ENCODE measurements at regions not wholly inside any gene's neighbourhood (a gene's known extent, or its start where the extent isn't known, plus 50 kb on each side); places are given as distances from the start of the nearest gene placed in this dataset.
A peak's percentile ranks its signal among the peaks of the same experiment; 100 is the strongest.

DNA sequence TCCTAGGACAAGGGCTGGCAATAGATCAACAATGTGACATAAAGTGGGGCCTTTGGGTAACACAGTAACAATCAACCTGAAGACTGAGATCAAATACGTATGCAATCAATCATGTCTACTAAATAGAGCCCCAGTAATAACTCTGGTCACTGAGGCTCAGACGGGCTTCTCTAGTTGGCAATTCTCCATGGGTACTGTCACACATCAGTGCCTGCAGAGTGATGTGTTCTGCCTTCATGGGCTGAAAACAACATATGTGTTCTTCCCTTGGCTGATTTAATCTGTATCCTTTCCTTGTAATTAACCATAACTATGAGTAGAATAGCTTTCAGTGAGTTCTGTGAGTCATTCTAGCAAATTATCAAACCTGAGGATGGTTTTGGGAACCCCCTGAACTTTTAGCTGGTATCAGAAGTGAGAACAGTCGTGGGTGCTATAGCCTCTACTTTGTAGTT lies 113.6 kb downstream of the TMCO5A start:
- DNase-seq = peak; percentile 28

DNA sequence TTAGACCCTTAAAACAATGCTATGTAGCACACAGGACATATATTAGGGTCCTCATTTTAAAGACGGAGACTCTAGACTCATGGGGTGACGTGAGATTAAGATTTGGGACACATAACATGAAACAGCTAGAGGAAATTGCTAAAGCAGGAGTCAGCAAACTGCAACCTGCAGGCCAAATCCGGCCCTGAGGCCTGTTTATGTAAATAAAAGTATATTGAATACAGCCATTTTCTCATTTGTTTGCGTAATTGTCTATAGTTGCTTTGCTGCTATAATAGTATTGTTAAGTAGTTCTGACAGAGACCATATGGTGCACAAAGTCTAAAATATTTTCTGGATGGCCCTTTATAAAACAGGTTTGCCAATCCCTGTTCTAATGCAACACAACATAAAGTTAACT lies 115.5 kb downstream of the TMCO5A start:
- no peak for DNase-seq

DNA sequence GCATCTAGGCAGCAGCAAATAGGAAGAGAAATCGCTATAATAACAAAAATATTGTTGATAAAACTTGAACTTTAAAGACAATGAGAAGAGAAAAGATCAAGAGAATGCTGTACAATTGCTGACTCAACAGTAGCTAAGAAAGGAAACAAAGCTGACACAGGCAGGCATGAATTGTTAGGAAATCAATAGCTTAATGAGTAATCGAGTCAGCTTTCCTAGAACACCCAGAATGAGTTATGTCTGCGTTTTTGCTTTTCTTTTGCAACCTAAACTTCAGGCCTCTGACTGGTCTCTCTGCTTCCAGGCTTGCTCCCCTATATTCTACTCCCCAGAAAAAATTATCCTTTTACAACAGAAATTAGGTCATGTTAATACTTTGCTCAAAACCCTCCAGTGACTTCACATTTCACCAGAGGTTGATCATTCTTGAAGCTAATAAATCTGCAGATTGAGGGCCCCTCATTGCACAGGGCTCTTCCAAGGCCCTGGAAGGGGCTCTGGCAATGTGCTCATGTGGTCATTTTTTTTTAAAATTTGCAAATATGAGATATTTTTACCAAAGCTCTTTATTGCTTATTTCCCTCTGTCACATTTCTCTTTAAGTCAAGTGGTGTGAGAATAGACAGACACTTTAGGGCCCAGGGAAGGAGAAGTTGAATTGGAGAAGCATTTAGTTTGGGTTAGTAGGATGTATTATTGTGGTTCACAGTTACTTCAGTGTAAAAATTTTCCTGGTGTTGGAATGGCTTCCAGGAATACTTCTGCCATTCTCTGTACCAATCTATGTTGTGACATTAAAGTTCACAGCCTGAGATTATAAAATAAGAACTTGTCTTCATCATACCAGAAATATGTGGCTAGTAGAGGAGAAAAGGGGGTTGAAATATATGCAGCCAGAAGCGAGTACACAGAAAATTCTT lies 116.3 kb downstream of the TMCO5A start:
- peak; percentile 47 for DNase-seq

DNA sequence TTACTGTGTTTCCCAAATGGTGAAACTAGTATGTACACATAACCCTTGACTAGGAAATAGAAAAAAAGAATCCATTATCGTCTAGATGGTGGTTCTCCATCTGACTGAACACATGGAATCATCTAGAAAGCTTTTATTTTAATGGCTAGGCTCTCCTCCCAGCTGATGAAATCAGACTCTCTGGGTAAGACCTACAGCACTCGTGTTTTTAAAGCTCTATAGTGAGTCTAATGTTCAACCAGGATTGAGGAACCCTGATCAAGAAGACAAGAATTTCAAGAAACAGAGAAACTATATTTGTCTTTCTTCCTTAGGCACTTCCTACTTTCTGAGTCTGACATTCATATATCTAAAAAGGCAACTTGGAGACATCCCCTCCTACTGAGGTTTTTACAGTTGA lies 118.8 kb downstream of the TMCO5A start:
- DNase-seq = no peak

DNA sequence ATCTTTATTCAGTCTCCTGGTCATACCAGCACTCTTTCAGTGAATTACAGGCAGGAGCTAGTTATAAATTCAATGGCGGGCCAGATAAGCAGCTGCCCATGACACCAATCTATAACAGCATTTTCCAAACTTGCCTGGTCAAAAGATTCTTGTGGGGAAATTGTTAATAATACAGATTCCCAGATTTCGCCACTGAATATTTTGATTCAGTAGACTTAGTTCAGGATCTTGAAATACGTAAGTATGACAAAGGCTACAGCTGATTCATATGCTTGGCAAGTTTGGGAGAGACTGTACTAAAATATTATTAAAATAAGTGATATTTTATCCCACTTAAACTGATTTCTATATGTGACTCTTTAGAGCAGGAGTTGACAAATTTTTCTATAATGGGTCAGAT lies 119.3 kb downstream of the TMCO5A start:
- DNase-seq = no peak

DNA sequence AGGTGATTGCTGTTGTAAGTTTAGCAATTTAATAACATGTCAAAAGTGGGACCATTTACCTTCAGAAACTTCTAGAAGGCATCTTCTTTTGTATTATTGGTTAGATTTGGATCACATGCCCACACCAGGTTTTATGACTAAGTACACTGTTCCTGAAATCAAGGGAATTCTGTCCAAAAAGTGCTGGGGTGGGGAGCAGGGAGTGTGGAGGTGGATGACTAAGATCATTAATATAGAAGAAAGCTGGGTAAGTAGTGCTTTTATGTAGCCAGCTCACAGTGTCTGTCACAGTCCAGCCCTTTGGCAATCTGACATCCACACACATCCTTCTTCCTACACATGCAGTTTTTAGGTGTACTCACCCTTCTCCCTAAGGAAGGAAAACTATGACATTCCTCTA lies 120.0 kb downstream of the TMCO5A start:
- DNase-seq = no peak

DNA sequence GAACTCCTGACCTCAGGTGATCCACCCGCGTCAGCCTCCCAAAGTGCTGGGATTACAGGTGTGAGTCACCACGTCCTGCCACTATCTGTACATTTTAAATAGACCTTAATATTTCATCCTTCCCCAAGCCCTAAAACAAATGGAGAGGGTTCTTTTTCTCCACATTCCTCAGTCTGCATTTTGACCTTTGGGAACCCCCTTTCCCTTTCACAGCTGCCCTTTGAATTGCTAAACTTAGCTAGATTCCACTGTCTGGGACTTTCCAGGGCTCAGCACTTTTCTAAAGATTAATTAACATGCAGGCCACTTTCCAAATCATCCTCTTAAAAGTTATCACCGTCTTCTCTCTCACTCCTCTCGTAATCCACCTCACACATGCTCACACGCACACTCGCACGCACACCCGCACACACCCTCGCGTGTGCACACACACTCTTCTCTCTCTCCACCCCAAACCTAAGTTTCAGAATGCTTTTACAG lies 124.2 kb downstream of the TMCO5A start:
- no peak for DNase-seq

DNA sequence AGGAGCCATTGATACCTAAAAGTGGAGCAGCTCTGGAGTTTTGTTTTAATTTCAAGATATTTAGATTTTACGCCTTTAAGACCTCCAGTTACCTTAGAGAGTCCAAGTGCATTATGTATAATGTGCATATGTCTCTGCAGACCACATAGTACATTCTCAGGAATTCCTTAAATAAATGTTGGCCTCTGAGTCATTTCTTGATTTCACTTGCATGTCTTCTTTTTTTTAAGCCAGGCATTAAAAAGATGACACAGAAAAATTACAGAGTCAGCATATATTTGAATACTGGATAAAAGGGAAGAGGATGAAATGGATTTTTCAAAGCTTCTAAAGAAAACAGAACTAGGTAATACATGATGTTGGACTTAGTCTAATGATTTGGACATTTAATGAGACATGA lies 125.2 kb downstream of the TMCO5A start:
- no peak for DNase-seq

DNA sequence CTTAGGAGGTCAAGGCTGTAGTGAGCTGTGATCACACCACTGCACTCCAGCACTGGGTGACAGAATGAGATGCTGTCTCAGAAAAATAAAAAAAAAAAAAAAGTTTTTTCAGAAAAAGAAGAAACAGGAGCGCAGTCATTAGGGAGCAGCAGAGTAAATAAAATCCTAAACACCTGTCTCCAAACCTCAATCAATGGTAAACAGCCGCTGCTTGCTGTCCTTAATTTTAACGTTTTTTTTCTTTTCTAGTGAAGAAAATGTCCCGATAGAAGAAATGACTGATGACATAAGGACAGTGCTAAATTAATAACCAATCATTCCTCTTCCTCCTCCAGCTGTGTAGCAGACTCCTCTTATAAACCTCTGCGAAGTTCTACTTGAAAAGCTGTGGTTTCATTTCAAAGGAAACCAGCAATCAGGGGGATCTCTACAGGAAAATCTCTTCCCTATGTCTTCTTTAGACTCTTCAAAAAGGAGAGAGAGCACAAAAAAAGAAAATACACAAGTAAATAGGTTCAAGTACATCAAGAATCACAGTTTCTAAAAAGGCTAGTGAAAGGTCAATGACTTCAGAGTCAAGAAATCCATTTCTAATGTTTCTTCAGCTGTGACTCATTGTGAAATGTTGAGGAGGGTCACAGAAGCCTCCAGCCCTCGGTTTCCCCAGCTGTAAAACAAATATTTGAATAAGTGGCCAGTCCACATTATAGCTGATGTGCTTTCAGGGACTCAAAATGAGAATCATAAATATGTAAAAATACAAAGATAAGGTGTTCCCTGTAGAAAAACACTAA lies 127.6 kb downstream of the TMCO5A start:
- DNase-seq = no peak

DNA sequence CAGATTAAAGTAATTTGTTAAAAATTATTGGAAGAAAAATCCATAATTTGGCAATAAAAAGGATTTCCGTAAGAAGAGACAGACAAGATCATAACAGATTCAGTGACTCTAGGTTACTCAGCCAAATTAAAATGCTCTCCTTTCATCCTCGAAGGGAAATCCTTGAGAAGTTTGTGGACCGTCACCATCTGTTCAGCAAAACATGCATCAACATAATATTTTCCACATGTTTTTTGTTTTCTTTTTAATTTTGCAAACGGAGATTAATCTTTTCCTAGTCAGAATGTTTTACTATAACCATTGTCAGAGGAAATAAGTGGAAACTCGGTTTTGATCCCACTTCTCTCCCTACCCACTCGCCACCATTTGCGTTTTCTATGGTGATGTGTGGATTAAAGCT lies 128.3 kb downstream of the TMCO5A start:
- DNase-seq = no peak

DNA sequence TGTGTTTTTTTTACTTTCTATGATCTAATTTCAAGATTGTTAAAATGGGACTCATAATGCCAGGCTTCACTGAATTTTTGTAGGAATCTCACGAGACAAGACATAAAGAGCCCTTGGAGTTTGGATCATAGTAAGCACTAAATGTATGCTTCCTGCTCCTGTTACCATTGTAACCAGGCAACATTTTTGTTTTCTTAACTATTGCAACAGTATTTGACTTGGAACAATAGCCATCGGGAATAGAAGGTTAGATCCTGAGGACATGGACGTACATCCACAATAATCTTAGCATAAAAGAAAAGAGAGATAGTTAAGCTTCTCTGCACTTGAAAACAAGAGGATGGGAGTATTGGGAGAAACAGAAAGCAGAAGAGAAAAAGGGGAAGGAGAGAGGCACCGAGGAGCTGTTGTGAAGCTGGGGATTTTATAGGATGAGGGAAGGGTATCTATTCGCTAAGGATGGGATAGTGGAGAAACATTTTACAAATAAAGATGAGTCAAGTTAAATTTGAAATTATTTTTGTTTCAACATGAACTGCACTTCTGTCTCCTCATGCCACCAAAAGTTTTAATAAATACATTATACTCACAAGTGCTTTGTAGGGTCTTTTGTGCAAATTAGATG lies 131.4 kb downstream of the TMCO5A start:
- no peak for DNase-seq

DNA sequence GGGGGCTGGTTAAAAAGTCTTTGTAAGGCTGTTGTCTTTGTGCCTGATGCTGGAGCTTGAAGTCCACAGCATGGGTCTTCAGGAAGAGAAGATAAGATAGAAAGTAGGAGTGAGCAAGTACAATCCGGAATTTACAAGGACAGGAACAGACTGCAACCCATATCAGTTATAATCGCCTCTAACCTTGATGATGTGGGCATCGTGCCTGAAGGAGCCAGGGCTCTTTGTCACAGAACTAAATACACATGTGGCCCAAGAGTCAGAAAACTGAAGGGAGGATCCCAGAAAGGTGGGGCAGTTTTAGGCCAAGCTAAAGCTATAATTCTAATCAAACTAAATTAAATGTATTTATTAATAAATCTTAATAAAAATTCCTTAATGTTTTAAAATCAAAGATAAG lies 132.2 kb downstream of the TMCO5A start:
- DNase-seq = no peak

DNA sequence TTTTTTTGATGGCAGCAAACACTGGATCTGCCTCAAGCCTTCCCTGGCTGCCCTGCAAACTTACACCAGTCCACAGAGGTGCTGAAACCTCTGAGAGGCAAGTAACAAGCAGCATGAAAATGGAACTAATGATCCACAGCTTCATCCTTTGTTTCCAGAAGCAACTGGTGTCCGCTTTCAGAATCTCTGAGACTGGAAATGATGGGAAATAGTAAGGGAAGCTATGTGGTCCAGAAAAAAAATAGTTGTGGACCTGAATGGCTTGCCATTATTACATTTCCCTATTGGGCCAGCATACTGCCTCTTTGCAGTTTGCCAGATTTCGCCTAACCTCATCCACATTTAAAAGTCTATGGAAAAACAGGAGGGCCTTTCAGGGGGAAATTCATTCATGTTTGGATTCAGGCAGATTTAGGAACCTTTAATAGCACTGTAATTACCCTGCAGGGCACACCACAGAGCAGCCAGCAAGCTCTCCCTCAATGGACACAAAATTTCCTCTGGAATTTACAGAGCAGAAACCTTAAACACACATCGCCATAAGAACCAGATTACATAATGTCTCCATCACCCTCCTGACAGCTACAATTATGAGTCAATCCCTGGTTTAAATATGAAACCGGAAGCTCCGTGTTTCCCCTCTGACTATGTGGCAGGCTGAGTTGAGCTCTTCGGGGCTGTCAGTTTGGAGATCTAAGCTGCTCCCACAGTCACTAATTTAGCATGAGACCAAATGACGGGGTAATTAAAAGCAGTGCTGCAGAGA lies 134.4 kb downstream of the TMCO5A start:
- peak; percentile 83 for DNase-seq

DNA sequence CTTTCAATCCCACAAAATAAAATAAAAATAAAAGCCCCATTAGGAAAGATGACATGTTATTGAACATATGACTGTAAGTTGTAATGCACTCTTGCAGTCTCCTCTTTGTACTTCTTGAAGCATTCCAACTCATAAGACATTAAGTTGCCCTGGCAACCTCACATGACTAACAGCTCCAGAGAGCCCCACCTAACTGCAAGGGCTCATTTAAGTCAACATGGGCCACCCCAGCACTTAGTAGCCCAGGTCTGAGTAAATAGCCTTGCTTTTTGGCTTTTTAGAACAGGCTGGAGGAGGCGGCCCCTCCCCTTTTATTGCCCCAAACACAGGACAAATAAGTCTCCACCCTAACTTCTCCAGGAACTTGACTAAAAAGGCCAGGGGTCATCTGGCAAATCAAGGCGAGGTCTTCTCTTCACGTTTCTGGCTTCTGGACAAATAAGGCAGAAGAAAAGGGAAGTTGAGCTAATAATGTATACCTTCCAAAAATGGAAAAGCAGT lies 135.1 kb downstream of the TMCO5A start:
- DNase-seq = no peak

DNA sequence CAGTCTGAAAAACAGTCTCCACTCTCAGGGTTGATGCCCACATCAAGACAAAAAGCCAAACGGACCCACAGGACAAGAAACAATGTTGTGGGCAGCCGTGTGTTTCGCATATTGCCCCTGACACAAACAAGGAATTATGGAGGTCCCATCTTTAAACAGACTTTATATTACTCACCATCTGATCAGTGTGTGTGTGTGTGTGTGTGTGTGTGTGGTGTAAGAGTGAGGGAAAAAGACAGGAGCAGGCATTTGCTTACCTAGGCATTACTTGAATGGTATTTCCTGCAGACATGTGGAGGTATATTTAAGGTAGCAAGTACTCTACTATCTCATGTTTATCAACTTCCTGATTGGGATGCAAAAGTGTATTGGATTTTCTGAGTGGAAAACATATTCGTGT lies 136.3 kb downstream of the TMCO5A start:
- DNase-seq = no peak

DNA sequence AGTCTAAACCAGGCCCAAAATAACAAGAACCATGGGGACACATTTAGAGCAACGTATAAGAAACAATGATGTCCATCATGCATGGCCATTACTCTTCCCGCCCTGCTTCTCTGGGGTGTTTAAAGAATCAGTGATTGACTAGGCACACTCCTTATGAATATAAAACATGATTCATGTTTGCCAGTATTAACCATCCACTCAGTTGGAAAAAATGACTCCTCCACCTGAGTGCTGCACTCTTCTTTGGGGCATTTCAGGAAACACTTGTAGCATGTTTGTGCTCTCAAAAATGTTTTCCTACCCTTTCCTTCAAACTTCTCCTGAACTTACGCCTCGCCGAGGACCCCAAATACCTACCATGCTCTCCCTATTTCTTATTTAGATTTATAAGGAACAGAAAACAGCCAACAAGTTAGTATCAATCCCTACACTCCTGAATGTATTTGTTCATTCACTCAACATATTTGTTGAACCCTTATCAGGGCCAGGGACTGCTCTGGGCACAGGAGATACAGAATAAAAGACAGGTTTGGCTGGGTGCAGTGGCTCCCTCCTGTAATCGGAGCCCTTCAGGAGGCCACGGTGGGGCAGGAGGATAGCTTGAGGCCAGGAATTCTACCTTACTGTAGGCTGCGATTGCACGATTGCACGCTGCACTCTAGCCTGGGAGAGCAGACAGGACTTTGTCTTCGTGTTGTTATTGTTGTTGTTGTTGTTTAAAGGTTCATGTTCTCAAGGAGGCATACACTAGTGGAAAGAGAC lies 137.0 kb downstream of the TMCO5A start:
- DNase-seq = no peak

DNA sequence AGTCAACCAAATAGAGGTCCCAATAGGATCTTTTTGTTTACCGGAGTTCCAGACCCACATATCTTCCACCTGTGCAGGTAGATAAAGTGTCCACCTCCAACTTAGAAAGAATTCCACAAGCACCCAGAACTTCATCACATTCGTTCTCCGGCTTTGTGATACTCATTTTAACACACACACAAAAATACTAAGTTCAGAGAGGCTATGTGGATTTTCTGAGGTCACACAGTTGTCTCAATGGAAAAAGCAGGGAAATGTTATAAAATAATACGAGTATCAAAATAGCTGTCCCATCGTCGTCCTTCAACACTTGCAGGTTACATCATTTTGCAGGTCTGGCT lies 137.5 kb downstream of the TMCO5A start:
- DNase-seq = no peak

DNA sequence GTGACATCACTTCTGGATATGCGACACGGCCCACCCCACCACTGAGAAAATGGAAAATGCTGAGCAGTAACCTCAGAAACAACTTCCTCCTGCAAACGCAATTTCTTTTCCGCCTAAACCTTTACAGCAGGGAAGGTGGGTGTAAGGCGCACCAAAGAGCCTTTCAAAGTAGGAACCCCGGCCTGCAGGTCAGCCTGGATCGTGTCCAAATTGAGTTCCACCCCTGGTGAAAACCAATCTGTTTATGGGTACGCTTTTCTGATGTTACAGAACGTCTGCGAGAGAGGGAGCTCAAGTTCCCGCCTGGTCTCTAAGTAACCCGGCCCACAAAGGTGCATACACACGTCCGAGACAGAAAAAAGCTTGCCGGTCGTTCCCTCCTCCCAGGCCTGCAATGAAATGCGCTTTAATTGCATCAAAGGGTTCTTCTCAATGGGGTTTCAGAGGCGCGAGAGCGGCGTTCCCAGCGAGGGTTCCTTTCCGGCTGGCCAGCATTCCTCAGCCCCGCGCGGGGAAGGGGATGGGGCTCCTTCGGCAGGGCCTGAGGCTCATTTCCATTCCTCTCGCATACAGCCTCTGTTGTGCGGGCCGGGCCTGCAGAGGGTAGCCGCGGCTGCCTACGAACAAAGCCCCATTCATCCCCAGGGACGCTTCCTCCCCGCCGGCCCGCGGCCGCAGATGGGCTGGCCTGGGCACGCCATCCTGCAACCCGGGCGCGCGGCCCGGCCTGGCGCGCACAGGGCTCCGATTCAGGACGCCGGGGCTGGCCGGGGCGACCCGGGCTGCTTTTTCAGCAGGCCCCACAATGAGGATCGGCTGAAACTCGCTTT lies 138.1 kb downstream of the TMCO5A start:
- peak; percentile 61 for DNase-seq

DNA sequence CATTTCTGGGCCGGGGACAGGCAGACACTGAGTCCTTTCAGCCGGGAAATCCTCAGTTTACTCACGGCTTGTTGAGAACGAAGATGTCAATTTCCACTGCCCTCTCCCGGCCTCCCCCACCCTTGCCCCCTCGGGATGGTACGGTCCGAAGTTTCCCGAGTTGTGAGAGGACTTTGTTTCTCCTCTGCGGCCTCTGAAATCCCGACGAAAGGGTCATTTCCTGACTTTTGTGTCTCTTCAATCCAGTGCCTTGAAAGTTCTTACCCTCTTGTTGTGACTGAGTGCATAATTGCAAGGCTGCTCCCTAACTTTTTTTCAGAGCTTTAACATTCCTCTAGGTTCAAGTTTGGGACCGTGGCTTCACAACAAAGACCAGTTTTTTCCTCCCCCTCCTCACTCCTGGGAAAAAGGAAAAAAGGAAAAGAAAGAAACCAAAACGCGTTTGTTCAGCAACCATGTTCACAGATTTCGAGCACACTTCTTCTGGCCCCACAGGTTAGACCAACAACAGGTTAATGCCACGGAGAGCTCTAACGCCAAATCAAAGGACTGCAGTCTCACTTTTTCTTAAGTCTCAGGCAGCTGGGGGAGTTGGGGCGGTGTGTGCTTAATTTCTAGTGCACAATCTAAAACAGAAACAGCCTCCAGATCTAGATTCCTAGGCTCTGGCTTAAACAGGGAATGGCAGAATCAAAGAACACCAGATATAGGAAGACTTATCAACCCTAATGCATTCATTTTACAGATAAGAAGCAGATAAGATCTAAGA lies 138.9 kb downstream of the TMCO5A start:
- DNase-seq = no peak

DNA sequence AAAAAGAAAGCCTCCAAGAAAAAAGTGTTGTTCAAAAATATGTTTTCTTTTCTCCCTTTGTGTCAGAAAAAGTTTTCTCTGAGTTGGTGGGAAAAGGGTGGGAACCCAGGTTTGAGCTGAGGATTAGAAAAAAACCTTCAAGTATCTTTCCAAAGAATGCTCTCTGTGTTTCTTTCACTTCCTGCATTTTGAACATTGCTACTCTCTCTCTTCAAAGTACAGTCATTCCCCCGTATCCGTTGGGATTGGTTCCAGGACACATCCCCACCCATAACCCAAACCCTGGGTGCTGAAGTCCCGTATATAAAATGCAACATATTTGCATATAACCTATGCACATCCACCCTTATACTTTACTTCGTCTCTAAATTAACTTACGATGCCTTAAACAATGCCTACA lies 139.6 kb downstream of the TMCO5A start:
- DNase-seq = no peak
